Cardiac muscle cell (in vitro differentiated cells and primary cell): ENCODE measurements at regions not wholly inside any gene's neighbourhood (a gene's known extent, or its start where the extent isn't known, plus 50 kb on each side); places are given as distances from the start of the nearest gene placed in this dataset.

Experiments
- DNase-seq, 2 donors: peaks; one replicate each; pipeline versions ENCODE4 v3.0.0 to v3.0.0-alpha.2; 2010 to 2017; ENCODE audit warnings: low read depth in 1 of 2, low spot score in 1 of 2
- H3K27ac ChIP-seq: fragments of 200-600 bp; sonication (generic); 2 replicates; pipeline ENCODE4 v1.5.1; 2016
- H3K27me3 ChIP-seq: fragments of 200-600 bp; sonication (generic); 2 replicates; pipeline ENCODE4 v1.6.0; 2016; ENCODE audit warnings: control low read depth
- H3K36me3 ChIP-seq: fragments of 200-600 bp; sonication (generic); 2 replicates; pipeline ENCODE4 v1.5.1; 2016; ENCODE audit warnings: control low read depth
- H3K4me1 ChIP-seq: fragments of 200-600 bp; sonication (generic); 2 replicates; pipeline ENCODE4 v1.8.1; 2017; ENCODE audit warnings: low read depth, mild to moderate bottlenecking, mixed run types
- H3K4me3 ChIP-seq: fragments of 200-600 bp; sonication (generic); 2 replicates; pipeline ENCODE4 v1.5.1; 2016; ENCODE audit warnings: mild to moderate bottlenecking
- H3K9me3 ChIP-seq: fragments of 200-600 bp; sonication (generic); 2 replicates; pipeline ENCODE4 v1.5.1; 2017; ENCODE audit warnings: low read depth, mild to moderate bottlenecking, control low read depth
- TF ChIP-seq, protein P1 (sequence below): IDR thresholded peaks from 2 replicates; pipeline ENCODE4 v1.5.1; 2012; ENCODE audit warnings: low read depth, mild to moderate bottlenecking, low read length

DNA sequence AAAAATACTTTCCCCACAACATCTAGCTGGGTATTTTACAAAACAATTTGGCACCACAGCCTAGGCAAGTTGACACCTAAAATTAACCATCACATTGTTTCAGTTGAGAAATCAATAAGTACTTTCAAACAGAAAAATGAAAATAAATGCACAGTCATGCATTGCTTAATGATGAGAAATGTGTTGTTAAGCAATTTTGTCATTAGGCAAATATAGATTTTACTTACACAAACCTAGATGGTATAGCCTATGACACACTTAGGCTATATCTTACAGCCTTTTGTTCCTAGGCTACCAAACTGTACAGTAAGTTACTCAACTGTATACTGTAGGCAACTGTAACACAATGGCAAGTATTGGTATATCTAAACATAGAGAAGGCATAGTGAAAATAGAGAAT, 608.6 kb upstream of the BCHE start:
- no peak for DNase-seq
- Histone ChIP-seq H3K4me1 (no peaks in the 10 kb centered on the region), H3K27me3 (no peaks in the 10 kb centered on the region), H3K4me3 (no peak overlapping the region), H3K27ac (no peak overlapping the region), H3K9me3 (no peaks in the 10 kb centered on the region), H3K36me3 (no peaks in the 10 kb centered on the region)
- TF ChIP-seq, protein P1, sequence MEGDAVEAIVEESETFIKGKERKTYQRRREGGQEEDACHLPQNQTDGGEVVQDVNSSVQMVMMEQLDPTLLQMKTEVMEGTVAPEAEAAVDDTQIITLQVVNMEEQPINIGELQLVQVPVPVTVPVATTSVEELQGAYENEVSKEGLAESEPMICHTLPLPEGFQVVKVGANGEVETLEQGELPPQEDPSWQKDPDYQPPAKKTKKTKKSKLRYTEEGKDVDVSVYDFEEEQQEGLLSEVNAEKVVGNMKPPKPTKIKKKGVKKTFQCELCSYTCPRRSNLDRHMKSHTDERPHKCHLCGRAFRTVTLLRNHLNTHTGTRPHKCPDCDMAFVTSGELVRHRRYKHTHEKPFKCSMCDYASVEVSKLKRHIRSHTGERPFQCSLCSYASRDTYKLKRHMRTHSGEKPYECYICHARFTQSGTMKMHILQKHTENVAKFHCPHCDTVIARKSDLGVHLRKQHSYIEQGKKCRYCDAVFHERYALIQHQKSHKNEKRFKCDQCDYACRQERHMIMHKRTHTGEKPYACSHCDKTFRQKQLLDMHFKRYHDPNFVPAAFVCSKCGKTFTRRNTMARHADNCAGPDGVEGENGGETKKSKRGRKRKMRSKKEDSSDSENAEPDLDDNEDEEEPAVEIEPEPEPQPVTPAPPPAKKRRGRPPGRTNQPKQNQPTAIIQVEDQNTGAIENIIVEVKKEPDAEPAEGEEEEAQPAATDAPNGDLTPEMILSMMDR = no peak

DNA sequence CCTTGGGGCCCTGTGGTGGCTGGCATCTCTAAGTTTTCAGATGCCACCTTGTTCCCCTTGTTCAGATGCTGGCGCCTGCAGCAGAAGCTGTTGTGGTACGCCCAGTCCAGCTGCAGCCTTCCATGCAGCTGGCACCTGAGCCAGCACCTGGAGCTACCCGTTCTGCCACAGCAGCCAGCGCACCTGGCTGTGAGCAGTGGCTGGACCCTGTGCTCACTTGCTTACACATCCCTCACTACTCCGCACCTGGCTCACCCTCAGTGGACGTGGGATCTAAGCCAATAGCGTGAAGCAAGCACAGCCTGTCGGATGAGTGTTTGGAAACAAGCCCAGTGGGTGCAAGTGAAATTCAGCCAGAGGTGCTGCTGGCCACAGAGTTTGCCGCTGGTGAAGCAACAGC, 607.5 kb upstream of the BCHE start:
- TF ChIP-seq, protein P1 = no peak
- Histone ChIP-seq H3K4me3 (no peak overlapping the region), H3K27me3 (no peaks in the 10 kb centered on the region), H3K9me3 (no peaks in the 10 kb centered on the region), H3K36me3 (no peaks in the 10 kb centered on the region), H3K27ac (no peak overlapping the region), H3K4me1 (no peaks in the 10 kb centered on the region)
- no peak for DNase-seq

DNA sequence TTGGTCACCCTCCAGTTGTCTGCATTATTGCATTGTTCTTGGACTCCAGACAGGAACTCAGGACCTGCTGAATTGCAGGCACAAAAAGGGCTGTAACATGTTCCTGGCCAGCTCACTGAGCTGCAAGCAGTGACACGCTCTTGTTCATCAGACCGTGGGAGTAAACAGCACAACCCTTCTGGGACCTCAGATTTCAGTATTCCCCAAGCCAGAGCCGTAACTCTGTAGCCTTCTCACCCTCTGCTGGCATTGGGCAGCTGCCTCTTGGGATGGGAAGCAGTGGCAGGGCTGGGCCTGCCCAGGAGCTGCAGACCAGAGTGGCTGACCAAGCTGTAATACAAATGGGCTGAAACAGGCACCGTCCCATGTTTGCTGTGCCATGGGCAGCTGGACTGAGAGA, 607.1 kb upstream of the BCHE start:
- no peak for DNase-seq
- no peak overlapping the region for H3K27ac ChIP-seq
- no peak overlapping the region for H3K4me3 ChIP-seq
- no peaks in the 10 kb centered on the region for H3K36me3 ChIP-seq
- H3K4me1 ChIP-seq = no peaks in the 10 kb centered on the region
- no peaks in the 10 kb centered on the region for H3K27me3 ChIP-seq
- H3K9me3 ChIP-seq = no peaks in the 10 kb centered on the region
- TF ChIP-seq, protein P1 = no peak

DNA sequence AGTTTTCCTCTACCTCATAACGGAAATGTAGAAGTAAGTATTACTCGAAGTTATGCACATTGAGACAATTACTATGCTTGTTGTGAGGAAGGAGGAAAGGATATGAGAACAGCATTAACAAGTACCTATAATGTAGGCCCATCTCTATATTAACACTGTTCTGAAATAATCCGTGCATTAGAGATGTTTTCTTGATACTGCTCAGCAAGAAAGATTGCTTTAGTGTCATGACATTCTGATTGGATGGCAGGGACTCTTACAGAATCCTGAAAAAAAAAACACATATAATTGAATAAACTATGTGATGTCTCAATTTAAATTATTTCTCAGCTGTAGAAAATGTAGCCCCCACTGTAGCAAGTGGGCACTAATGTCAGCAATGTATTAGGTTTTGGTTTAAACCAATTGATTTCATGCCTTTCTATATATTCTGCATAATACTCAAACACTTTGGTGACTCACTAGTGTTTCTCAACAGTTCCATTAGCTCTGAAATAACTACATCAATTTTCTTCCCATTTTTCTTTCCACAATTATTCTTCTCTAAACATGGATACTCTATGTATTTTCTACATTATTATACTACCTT, 598.3 kb upstream of the BCHE start:
- Histone ChIP-seq H3K9me3 (no peaks in the 10 kb centered on the region), H3K27ac (no peak overlapping the region), H3K36me3 (no peaks in the 10 kb centered on the region), H3K27me3 (no peaks in the 10 kb centered on the region), H3K4me1 (no peaks in the 10 kb centered on the region), H3K4me3 (no peak overlapping the region)
- DNase-seq = no peak
- TF ChIP-seq, protein P1 = no peak

DNA sequence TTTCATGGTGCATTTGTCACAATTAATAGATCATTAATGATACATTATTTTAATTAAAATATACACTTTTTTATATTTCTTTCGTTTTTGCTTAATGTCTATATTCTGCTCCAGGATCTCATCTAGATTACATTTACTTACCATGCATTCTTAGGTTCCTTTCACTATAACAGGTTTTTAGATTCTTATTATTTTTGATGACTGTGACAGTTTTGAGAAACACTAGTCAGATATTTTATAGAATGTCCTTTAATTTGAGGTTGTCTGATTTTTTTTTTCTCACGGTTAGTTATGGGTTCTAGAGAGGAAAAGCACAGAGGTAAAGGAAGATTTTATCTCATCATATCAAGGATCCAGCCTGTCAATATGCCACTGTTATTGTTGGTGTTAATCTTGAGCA, 595.8 kb upstream of the BCHE start:
- Histone ChIP-seq H3K27me3 (no peaks in the 10 kb centered on the region), H3K27ac (no peak overlapping the region), H3K9me3 (no peaks in the 10 kb centered on the region), H3K4me3 (no peak overlapping the region), H3K36me3 (no peaks in the 10 kb centered on the region), H3K4me1 (no peaks in the 10 kb centered on the region)
- TF ChIP-seq, protein P1 = no peak
- DNase-seq = no peak
